ENCODE measurements at regions not wholly inside any gene's neighbourhood (a gene's known extent, or its start where the extent isn't known, plus 50 kb on each side); places are given as distances from the start of the nearest gene placed in this dataset.

GRCh38 chr2:149989447-149990063 is 402.0 kb upstream of the MMADHC start:
- Histone ChIP-seq H3K27ac (ENCODE audit: low read depth, low read length) (peak overlapping the region; percentile 34), H3K4me3 (ENCODE audit: insufficient read depth, low read length) (no peak overlapping the region), H3K4me1 (ENCODE audit: insufficient read depth, low read length) (peaks cover 44% of the 10 kb centered on the region), H3K79me2 (ENCODE audit: insufficient read depth, low read length) (no peaks in the 10 kb centered on the region), H3K27me3 (ENCODE audit: insufficient read depth, low read length) (no peaks in the 10 kb centered on the region), H4K20me1 (ENCODE audit: insufficient read depth, low read length) (no peaks in the 10 kb centered on the region), H2AFZ (ENCODE audit: low read length) (no peak overlapping the region), H3K4me2 (ENCODE audit: insufficient read depth, low read length) (peak overlapping the region; percentile 41), H3K9me3 (ENCODE audit: low read depth, low read length) (no peaks in the 10 kb centered on the region), H3K36me3 (ENCODE audit: insufficient read depth, low read length) (no peaks in the 10 kb centered on the region)
- no peak for TF ChIP-seq CTCF (IDR thresholded peaks at IDR 0.05; ENCODE audit: extremely low read depth, low read depth, low read length)
- peak; percentile 21 for DNase-seq (ENCODE audit: insufficient read length, low spot score, missing footprints)

- no peak overlapping the region for H3K4me2 ChIP-seq (ENCODE audit: insufficient read depth, low read length)
- no peak overlapping the region for H2AFZ ChIP-seq (ENCODE audit: low read length)
- H3K27ac ChIP-seq (ENCODE audit: low read depth, low read length): no peak overlapping the region
- H3K4me1 ChIP-seq (ENCODE audit: insufficient read depth, low read length): peaks cover 36% of the 10 kb centered on the region
- DNase-seq (ENCODE audit: insufficient read length, low spot score, missing footprints): peak; percentile 17
- H3K79me2 ChIP-seq (ENCODE audit: insufficient read depth, low read length): no peaks in the 10 kb centered on the region
- TF ChIP-seq CTCF (IDR thresholded peaks at IDR 0.05; ENCODE audit: extremely low read depth, low read depth, low read length): no peak
- no peak overlapping the region for H3K4me3 ChIP-seq (ENCODE audit: insufficient read depth, low read length)
- no peaks in the 10 kb centered on the region for H3K9me3 ChIP-seq (ENCODE audit: low read depth, low read length)
- H4K20me1 ChIP-seq (ENCODE audit: insufficient read depth, low read length): no peaks in the 10 kb centered on the region
- no peaks in the 10 kb centered on the region for H3K36me3 ChIP-seq (ENCODE audit: insufficient read depth, low read length)
- H3K27me3 ChIP-seq (ENCODE audit: insufficient read depth, low read length): no peaks in the 10 kb centered on the region
Measured at GRCh38 chr2:149988361-149988760, 400.8 kb upstream of the MMADHC start.

GRCh38 chr2:149986861-149987260 is 399.3 kb upstream of the MMADHC start:
- no peak for TF ChIP-seq CTCF (IDR thresholded peaks at IDR 0.05; ENCODE audit: extremely low read depth, low read depth, low read length)
- no peak overlapping the region for H3K4me2 ChIP-seq (ENCODE audit: insufficient read depth, low read length)
- H3K9me3 ChIP-seq (ENCODE audit: low read depth, low read length): no peaks in the 10 kb centered on the region
- H3K36me3 ChIP-seq (ENCODE audit: insufficient read depth, low read length): no peaks in the 10 kb centered on the region
- no peaks in the 10 kb centered on the region for H3K27me3 ChIP-seq (ENCODE audit: insufficient read depth, low read length)
- H3K4me1 ChIP-seq (ENCODE audit: insufficient read depth, low read length): peaks cover 27% of the 10 kb centered on the region
- no peaks in the 10 kb centered on the region for H3K79me2 ChIP-seq (ENCODE audit: insufficient read depth, low read length)
- DNase-seq (ENCODE audit: insufficient read length, low spot score, missing footprints): no peak
- no peak overlapping the region for H3K27ac ChIP-seq (ENCODE audit: low read depth, low read length)
- no peaks in the 10 kb centered on the region for H4K20me1 ChIP-seq (ENCODE audit: insufficient read depth, low read length)
- H2AFZ ChIP-seq (ENCODE audit: low read length): no peak overlapping the region
- H3K4me3 ChIP-seq (ENCODE audit: insufficient read depth, low read length): no peak overlapping the region

GRCh38 chr2:149984311-149984710 is 396.7 kb upstream of the MMADHC start:
- Histone ChIP-seq H2AFZ (ENCODE audit: low read length) (no peak overlapping the region), H3K36me3 (ENCODE audit: insufficient read depth, low read length) (no peaks in the 10 kb centered on the region), H3K79me2 (ENCODE audit: insufficient read depth, low read length) (no peaks in the 10 kb centered on the region), H3K4me2 (ENCODE audit: insufficient read depth, low read length) (no peak overlapping the region), H3K27me3 (ENCODE audit: insufficient read depth, low read length) (no peaks in the 10 kb centered on the region), H3K27ac (ENCODE audit: low read depth, low read length) (no peak overlapping the region), H3K4me1 (ENCODE audit: insufficient read depth, low read length) (peaks cover 5% of the 10 kb centered on the region), H3K4me3 (ENCODE audit: insufficient read depth, low read length) (no peak overlapping the region), H3K9me3 (ENCODE audit: low read depth, low read length) (no peaks in the 10 kb centered on the region), H4K20me1 (ENCODE audit: insufficient read depth, low read length) (no peaks in the 10 kb centered on the region)
- no peak for DNase-seq (ENCODE audit: insufficient read length, low spot score, missing footprints)
- no peak for TF ChIP-seq CTCF (IDR thresholded peaks at IDR 0.05; ENCODE audit: extremely low read depth, low read depth, low read length)

Data from osteoblast (primary cell).